GM20431 (cell line): ENCODE measurements at regions not wholly inside any gene's neighbourhood (a gene's known extent, or its start where the extent isn't known, plus 50 kb on each side); places are given as distances from the start of the nearest gene placed in this dataset.
"Not testable (repeated sequence)": the region's sequence is repeated elsewhere in the genome, so short reads cannot be mapped to it uniquely, and the experiment has no call there.

Source experiments
- in situ Hi-C: fragments of 300-500 bp; cut with MseI, MboI; formaldehyde crosslinking; loops from one replicate; pipeline ENCODE4 v1.15.0; 2020; ENCODE audit warnings: low sequenced_read_pairs; ENCODE audit not compliant: unreplicated experiment

DNA sequence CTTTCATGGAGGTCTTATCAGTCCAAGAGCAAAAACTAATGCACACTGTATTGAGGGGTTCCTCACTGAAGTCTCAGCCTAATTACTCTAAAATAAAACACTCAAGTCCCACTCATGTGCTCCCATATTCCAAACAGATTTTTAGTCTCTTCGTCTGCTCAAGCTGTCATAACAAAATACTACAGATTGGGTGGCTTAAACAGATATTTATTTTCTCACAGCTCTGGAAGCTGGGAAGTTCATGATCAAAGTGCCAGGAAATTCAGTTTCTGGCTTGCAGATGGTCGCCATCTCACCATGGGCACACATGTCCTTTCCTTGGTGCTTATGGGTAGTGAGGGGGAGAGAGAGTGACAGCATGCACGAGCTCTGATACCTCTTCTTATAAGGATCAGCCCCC is 147.5 kb downstream of the ANXA2 start:
- in situ Hi-C loops: no loop called here

DNA sequence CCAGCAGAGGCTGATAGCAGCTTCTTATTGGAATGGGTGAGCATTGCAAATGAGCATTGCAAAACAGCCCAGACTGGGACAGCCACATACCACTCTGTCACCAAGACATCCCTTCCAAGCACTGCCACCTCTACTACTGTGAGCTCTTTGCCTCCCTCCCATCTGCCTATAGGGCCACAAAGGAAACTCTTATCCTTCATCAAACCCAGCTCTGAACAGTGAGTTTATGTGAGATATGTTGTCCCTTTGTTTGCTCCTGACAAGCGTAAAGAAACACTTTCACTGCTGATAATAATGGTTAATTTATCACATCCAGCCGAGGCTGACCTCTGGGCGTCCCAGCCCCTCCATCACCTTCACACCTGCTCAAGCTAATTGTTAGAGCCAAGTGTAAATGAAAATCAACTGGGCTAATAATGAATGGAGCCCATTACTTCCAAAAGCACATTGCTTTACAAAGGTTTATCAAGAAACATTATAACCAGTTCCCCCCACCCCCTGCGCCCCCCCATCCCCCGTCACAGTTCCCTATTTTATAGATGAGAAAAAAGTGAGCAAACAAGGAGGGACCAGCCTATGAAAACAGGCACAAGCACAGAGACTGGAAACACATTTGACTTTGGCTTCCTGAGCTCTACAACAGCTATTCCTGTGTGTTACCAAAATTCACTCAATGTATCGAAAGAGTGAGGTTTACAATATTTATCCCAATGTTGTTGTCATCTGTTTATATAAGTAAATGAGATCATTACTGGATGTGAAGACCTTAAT is 146.3 kb downstream of the ANXA2 start:
- in situ Hi-C loops: no loop called here

- in situ Hi-C loops: no loop called here
These were observed 143.4 kb downstream of the ANXA2 start for GRCh38 chr15:60254416-60254815.

DNA sequence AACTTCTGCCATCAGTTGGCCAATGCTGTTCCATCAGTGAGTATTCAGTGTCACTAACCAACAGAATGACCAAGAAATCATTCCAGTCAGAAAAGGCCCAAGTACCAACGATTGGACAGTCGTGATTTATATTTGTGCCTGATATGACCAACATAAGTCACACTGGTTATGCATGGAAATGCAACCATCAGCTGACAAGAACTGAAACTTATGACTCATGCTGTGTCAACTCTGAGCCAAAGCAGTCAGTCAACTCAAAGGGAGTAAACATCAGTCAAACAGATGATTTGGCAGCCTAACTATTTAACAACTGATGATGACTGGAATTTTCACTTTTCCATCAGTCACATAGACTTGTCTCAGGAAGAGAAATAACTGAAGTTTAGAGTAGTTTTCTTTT is 142.4 kb downstream of the ANXA2 start:
- in situ Hi-C loops: no loop called here

GRCh38 chr15:60257591-60258159 is 140.1 kb downstream of the ANXA2 start:
- in situ Hi-C loops: no loop called here

DNA sequence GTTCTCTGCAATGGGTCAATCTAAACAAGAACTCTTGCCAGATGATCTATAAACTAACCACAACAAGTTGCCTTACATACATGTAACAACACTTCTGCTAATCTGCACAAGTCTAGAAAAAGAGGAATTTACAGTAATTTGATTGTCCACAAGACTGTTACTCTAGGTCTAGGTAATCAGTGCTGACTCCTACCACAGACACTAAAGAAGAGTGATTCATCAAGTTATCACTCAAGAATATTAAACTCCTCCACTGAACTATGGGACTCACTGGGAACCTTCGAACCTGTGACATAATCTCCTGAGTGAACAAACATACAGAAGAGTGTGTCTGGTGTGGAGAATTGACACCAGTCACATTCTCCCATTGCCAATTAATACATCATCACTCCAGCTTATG is 138.3 kb downstream of the ANXA2 start:
- in situ Hi-C loops: no loop called here

GRCh38 chr15:60264088-60264487 is 133.7 kb downstream of the ANXA2 start:
- in situ Hi-C loops: no loop called here

- in situ Hi-C loops: no loop called here
These were observed 133.2 kb downstream of the ANXA2 start for GRCh38 chr15:60264566-60264965.

DNA sequence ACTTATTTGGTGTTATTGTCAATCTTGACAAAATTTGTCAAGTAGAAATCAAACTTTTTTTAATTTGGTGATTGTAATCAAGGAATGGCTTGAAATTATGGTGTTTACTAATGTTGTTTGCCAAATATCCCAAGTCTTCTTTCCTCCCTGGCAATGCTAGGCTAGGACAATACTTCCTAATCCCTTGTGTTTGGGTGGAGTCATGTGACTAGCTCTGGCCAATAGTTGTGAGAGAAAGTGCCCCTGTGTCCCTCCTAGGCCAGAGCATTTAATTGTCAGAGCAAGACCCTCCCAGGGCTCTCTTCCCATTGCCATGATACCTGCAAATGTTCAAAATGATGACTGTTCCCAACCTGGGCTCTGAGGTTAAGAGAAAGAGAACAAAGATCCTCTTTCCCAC is 132.7 kb downstream of the ANXA2 start:
- in situ Hi-C loops: no loop called here

GRCh38 chr15:60272623-60273022 is 125.2 kb downstream of the ANXA2 start:
- in situ Hi-C loops: no loop called here

GRCh38 chr15:60275624-60276023 is 122.2 kb downstream of the ANXA2 start:
- in situ Hi-C loops: no loop called here

- in situ Hi-C loops: no loop called here
These were observed 118.9 kb downstream of the ANXA2 start for GRCh38 chr15:60278879-60279278.

DNA sequence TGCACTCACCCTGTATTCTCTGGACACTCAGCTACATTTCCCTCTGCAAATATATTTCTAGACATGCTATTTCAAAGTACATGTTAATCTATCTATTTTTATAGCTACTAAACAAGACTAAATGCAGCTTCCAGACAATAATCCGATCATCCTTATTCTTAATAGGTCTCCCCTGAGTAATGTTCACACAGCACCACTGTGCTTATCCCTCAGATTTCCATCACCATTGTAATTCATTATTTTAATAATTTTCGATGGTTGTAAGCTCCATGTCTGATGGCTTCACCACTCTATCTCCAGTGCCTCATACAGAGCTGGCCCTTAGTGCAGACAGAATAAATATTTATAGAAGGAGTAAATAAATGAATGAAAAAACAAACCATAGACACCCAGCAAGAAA is 117.5 kb downstream of the ANXA2 start:
- in situ Hi-C loops: no loop called here

DNA sequence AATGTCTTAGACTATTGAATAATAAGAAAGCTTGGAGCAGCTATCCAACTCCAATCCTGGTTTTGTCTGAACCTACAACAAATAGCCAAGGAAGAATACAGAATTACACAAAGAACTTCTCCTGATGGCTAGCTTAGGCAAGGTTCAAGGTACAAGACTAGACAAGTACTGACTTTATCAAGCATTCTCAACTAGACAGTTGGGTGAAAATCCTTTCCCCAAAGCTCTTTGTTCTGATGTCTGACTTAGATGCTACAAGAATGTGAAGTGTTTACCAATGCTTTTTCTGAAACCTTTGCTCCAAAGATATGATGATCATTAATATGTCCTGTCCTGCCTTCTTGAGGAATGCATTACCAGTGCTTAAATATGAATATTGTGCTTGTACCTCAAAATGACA is 113.8 kb downstream of the ANXA2 start:
- in situ Hi-C loops: no loop called here

DNA sequence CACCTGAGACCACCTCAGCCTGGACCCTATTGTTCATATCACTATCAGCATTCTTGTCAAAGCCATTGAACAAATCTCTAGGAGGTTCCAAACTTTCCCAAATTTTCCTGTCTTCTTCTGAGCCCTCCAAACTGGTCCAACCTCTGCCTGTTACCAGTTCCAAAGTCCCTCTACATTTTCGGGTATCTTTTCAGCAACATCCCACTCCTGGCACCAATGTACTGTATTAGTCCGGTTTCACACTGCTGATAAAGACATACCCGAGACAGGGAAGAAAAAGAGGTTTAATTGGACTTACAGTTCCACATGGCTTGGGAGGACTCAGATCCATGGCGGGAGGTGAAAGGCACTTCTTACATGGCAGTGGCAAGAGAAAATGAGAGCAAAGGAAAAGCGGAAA is 101.9 kb downstream of the ANXA2 start:
- in situ Hi-C loops: not testable (repeated sequence)

DNA sequence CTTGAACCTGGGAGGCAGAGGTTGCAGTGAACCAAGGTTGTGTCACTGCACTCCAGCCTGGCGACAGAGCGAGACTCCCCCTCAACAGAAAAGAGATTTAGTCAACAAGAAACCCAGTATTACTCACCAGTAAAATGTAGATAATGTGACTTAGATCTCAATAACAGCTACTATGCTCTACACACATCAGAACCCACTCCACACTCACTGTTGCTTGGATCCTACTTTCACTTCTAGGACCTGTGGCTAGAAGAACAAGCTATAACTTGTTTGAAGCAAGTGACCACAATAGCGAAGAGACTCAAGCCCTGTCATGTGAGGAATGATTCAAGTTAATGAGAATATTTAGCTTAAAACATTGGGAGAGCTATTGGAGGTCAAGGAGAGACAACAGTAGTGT is 100.7 kb downstream of the ANXA2 start:
- in situ Hi-C loops: no loop called here
